SK-N-DZ (cell line): ENCODE measurements at regions not wholly inside any gene's neighbourhood (a gene's known extent, or its start where the extent isn't known, plus 50 kb on each side); places are given as distances from the start of the nearest gene placed in this dataset.

Source experiments
- DNase-seq: peaks from one replicate; pipeline ENCODE4 v3.0.0-alpha.2; 2015; ENCODE audit warnings: low spot score

DNA sequence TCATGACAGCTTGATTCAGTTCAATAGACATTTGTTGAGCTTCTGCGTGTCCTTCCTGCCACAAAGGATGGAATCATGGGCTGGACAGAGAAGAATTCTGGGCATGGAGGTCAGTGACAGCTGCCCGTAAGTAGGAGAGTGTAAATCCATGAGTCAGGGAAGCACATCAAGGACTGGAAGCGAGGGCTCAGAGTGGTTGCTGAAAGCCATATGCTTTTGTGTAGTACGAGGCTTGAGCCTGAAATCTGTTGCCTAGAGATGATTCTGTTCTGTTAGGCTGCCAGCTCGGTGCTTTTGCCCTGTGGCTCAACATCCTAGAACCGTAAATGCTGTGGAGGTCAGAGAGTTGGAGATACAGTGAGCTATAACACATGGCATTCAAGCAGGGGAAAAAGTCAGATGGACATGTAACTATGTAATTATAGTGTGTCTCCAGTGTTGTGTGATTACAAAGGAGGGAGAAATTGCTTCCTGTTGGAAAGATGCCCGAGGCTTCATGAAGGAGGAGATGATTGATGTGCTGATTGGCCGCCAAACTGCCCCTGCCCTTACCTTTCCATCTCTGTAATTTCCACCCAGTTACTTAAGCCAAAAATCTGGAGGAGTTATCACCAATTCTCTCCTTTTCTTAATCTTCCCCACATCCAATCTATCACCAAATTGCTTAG lies 92.8 kb upstream of the CACNA1E start:
- no peak for DNase-seq

DNA sequence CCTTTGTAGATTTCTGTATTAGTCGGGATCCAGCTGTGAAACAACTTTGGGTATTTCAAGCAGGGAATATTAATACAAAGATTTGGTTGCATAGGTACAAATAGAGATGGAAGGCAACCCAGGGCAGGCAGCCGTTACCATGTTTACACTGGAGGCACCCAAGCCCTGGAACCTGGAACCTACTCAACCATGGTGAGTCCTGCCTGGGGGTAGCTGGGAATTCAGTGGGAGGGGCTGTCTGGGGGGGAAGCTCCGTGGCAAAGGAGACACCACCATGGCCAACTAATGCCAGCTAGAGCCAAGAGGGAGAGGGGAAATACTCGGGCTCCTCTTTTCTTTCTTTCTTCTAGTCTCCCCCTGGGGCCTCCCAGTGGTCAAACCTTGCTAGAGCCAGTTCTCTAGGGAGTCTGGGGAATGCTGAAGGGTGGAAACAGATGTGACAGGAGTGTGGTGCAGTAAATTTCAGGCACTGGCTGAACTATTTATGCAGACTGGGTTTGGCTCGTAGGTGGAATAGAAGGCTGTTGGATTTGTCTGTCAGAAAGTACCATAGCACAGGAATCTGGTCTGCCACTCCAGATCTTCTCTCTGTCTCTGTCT lies 91.9 kb upstream of the CACNA1E start:
- DNase-seq: no peak

DNA sequence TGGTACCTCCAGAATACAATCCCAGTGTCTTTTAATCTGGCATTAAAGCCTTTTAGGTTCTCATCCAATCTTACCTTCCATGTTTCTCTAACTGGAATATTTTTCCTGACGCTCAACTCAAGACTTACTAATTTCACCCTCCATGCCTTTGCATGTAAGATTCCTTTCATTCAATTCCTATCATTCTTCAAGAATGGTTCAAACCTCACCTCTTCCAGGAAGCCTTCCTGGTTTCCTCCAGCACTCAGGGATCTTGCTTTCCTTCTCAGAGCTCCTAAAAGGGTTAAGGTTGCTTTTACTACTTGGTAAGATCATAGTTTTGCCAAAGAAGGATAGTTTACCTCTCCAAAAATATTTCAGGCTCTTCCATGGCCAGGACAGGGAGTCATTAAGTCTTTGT lies 91.2 kb upstream of the CACNA1E start:
- no peak for DNase-seq

DNA sequence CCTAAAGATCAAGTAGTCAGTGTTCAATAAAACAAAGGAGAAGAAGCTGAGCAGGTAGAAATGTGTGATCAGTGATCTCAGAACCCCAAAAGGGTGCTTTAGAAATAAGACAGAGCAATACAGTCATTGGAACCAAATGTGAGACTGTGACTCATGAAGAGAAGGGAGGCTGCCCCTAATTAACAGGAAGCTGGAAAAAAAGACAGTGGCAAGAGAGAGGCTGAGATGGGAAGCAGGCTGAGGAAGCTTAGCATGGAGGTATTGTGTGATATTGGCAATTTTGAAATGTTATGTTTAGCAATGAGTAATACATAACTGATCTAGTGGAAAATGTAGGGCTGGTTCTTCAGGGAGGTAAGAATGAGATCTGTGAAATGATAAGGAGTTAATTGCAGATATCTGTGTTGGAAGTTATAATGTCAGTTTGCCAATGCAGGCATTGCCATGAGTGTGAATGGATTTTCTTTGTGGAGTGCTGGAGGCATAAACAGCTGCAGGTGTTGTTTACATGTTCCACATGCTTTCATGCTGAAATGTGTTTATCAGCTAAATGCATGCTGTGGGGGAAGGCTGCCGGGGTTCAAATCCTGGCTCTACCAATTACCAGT lies 90.6 kb upstream of the CACNA1E start:
- no peak for DNase-seq

DNA sequence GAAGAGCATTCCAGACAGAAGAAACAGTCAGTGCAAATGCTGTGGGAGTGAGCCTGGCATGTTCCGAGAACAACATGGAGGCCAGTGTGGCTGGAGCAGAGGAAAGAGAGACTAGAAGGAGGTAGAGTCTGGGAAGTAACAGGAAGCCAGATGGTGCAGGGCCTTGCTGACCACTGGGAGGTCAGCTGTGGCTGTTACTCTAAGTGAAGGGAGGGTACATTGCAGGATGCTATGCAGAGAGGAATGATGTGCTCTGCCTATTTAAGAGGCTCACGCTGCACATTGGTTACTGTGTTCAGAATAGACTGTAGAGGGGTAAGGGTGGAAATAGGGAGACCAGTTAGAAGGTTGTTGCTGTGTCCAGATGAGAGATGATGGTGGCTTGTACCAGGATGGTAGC lies 88.6 kb upstream of the CACNA1E start:
- DNase-seq: no peak

DNA sequence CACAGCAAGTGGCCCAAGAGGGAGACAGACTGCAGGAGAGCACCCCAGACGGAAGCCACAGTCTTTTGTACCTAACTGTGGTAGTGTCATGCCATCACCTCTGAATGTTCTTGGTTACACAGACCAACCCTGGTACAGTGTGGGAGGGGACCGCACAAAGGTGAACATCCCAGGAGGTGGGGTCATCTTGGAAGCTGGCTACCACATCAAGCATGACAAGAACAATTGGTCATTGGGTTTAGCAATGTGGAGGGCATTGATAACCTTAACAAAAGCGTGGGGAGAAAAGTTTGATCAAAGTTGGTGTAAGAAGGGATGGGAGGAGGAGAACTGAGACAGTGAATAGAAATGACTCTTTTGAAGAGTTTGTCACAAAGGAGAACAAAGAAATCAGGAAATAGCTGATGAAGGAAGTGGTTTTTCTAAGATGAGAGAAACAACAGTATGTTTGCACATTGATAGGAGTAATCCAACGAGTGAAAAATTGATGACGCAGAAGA lies 87.1 kb upstream of the CACNA1E start:
- no peak for DNase-seq

DNA sequence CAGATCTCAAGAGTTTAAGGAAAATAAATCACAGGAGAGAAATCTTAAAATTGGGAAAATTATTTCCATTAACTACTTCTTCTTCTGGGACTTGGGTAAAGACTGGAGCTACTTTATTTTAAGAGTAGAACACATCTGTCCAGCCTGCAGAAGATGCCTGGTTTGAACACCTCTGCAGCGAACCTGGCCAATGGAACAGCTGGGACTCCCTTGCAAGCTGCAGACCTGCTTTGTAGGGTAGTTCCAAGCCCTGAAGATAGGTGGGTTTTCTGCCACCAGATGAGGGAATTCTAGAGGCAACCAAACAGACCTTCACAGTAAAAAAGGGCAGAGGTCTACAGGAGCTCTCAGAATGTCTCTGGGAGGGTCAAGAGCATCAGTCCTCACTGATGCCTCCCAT lies 86.5 kb upstream of the CACNA1E start:
- no peak for DNase-seq

DNA sequence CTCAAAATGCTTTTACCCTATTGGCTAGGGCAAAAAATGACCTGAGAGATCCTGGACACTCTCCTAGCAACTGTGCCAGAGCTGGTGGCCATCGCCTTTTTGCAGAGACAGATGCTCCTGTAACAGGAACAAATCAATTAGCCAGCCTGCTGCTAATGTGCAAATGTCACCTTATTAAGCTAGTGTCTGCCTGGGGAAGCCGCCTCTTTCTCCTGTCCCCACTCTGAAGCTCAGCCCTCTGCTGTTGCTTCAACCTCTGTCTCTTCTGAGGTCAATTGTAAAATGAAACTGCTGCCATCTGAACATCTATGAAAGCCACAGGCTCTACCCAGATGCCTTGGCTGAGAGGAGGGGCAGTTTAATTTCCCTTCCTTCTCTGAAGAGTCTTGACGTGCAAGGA lies 85.5 kb upstream of the CACNA1E start:
- no peak for DNase-seq

DNA sequence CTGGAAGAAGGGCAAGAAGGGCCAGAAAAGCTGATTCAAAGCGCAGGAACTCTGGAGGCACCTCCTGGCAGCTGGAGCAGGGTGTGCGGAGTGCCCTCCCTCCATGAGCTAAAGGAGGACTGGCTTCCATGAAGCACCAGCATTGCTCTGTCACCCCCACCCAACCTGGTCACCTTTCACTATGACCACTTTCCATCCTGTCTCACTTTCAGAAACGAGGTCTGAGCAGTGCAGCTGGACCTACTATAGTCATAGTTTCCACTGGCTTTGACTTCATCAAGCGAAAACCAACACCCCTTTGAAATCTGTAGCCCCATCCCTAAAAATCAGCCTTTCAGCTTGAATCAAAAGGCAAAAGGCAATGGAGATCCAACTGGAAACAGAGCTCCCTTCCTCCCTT lies 84.8 kb upstream of the CACNA1E start:
- DNase-seq: no peak

DNA sequence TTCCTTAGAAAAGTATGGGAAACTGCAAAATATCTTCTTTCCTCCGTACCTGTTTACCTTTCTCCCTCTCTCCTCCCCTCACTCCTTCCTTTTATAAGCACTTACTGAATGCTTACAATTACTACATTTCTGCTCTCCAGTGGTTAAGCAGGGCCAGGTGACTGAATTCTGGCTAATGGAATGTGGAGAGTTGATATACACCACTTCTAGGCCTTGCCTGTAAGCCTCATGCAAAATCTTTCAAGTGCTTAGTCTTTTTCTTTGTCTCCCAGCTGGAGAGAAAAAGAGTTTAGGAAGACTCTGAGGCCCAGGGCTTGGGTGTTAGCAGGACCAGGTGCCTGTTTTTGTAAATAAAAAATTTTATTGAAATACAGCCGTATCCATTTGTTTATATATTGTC lies 77.7 kb upstream of the CACNA1E start:
- DNase-seq: no peak

DNA sequence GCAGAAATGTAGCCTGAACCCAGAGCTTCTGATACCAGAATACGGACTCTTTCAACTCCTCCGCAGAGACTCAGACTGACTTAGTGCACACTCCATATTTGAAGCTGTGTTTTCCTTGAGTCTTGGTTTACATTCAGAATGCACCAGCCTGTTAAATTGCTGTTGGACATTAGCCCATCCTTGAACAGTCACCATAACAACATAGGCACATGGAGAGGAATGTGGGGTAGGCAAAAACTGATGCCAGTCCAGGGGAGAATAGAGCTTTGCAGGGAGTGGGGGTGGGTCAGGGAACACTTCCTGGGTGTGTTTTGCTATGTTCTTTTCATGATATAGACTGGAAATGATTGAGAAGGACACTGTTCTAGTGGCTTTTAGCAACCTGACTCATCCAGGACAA lies 76.3 kb upstream of the CACNA1E start:
- DNase-seq: no peak

DNA sequence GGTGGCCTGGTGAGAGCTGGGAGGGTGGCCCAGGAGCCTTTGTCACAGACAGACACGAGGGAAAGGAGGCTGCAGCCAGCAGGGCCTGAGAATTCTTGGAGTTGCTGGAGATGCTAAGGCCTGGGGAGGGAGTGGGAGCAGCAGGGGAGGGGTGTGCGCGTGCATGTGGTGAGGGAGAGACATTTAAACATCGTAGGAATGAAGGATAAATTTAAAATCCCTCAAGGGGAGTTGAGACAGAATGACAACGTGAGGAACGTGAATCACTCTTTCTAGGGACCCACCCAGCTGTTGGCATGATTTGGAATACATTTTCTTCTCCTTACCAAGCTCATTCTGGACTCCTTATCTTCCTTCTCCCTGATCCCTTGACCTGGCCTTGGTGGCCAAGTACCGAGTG lies 73.3 kb upstream of the CACNA1E start:
- DNase-seq: no peak

DNA sequence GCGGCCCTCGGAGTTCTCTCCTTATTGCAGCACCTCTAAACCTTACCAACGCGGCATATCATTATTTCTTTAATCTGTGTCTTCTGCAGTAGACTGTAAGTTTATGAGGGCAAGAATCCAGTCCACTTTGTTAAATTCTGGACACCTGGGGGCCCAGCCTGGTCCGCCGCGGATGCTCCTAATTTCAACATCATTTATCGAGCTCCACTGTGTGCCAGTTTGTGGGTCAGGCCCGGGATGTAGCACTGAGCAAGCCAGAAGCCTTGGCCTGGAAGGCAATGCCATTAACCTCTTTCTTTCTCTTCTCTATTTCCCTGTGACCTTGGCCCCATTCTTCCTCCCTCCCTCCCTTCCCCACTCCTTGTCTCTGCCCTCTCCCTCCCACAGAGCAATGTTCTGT lies 70.6 kb upstream of the CACNA1E start:
- DNase-seq: no peak

DNA sequence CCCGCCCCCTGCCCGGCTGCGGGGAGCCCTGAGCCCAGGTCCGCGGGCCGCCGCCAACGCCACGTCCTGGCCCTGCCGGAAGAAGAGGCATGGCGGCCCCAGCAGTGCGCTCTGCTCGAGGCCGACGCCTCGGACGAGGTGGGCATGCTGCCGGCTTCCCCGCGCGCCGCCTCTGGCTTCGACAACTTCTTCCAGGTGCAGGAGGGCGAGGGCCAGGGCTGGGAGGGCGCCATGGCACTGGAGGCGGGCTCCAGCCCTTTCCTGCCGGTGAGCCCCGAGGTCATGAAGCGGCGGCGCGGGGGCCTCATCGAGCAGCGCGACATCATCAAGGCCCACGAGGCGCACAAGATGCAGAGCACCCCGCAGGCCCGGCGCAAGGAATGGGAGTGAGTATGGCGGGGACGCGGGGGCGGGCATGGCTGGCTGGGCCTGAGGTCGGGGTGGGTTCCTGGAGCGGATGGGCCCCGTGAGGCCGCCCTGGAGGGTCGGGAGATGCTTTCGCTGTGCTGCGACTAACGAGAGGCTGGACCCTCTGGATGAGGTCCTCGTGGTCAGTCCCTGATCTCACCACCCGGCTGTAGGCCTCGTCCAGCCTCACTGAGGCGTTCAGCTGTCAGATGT lies 70.0 kb upstream of the CACNA1E start:
- no peak for DNase-seq

DNA sequence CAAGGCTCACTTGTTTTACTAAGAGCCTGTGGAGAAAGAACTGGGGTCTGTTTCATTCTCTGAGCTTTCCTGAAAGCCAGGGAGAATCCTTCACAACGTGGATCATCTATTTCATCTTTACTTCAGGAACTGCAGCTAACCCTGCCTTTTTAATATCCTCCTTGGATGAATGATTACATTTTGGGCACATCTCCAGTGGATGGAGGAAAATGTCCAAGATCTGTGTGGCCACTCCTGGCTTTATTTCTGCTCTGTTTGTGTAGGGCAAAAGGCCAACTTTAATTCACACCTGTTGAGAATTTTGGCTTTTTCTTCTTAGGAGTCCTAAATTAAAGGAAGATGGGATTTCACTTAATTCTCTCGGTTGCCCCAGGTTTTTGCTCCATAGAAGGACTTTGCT lies 69.5 kb upstream of the CACNA1E start:
- DNase-seq: no peak

DNA sequence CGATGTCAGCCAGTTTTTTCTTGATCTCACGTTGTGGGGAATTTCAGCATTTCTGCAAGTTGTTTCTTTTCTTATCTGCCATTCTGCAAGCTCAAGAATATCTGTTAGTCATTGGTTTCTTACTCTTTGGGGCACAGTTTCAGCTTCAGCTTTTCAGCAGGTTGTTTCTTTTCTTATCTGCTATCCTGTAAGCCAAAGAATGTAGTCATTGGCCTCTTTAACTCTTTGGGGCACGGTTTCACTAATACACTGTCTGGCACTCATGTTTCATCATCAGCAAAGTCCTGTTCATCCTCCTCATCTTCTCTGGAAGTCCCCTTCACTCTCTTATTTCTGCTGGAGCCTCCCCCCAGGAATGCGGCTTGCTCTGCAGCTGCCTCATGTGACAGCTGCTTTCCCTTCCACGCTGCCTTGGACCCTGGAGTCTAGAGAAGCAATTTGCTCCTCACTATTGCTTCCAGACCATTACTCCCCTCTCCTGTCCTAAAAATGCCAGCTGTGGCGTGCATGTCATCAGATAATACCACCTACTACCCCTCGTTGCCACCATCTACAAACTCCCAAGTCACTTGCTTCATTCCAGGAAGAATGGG lies 67.0 kb upstream of the CACNA1E start:
- DNase-seq: no peak

DNA sequence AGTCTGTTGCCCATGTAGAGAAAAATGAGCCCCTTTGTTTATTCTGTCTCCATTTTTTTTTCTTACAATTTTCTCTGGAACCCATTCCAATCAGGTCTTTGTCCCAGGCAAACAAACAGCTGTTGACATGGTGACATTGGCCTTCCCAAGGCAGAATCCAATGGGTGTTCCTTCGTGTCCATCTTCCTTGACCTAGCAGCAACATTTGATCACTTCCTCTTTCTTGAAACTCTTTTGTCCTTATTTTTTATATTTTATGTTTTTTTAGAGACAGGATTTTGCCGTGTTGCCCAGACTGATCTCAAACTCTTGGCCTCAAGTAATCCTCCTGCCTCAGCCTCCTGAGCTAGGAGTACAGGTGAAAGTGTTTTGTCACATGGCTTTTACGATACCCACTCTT lies 65.4 kb upstream of the CACNA1E start:
- no peak for DNase-seq

DNA sequence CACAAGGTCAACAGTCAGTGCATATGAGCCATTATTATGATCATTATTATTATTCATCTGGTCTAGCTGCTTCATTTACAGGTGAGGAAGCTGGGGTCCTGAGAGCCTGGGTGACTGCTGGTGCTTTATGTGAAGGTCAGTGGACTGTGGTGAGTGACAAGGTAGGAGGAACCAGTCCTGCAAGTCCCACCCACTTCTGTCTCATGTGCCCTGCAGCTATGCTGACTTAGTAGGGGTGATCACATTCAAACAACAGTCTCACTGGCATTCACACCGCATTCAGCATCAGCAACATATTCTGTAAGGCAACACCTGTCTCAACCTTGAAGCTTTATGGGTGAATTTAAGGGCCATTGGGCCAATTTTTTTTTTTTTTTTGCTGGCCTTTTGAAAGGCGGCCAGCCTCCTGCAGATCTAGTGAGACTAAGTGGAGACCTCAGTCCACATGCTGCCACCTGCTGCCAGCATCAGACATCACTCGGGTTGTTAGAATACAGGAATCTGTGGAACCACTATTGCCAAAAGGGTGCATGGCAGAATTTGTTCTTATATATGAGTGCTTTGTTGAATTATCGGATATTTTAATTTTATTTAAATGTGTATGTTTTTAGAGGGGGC lies 59.9 kb upstream of the CACNA1E start:
- DNase-seq: peak; percentile 8

DNA sequence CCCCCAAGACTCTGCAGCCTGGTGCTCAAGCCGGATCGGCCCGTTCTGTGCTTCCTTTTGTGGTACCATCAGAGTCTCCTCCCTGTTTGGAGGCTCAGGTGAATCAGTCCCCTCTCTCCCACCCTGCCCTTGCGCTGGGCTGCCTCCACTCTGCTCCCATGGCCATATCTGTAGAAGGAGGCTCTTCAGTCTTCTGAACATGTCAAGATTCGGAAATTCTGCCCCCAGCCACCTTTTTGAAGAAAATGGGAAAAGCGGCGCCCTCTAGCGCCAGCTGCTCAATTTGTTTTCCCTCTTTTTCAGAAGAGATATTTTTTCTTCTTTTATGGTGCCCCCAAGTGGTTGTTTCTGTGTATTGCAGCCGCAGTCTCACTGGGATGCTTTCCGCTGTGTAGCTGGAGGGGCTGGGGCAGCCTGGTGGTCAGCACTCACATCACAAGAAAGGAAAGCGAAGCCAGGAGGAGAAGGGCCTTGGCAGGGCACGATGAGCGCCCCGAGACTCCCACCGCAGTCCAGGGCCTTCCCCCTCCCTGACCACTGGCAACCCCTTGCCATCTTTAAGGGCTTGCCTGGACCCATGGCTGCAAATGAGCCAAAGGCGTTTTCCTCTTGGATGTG lies 58.4 kb upstream of the CACNA1E start:
- peak; percentile 73 for DNase-seq

DNA sequence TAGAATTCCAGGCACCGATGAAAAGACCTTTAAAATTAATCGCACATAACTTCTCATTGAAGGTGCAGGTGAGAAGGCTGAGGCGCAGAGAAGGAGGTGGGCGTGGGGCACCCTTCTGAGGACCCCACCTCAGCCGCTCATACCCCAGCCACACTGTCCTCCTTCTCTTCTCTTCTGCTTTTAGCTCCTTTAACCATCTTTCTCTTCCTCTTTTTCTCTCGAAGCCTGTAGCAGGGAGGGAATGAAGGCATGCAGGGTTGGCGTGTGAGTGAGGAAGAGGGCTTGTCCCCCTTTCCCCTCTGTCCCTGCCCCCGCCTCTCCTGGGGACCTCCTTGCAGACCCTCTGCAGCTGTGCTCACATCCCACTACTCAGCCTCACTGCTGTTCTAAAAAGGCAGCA lies 57.8 kb upstream of the CACNA1E start:
- no peak for DNase-seq

DNA sequence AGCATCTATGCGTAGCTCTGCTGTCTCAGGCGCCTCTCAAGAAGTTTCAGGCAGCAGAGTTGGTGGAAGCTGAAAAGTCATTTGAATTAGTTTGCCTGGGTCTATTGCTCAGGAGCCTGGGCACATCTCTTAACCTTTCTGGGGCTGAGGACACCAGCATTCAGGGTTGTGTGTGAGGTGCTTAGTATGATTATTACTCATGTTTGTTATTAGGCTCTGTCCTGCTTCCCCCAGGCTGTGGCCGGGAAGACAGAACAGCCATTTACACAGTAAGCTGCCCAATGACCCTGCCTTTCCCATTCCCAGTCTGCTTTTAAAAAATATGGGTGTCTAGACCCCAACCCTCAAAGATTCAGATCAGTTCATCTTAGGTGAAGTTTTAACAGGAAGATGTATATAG lies 53.9 kb upstream of the CACNA1E start:
- DNase-seq: no peak
